Vagina (tissue), 2 donors: ENCODE measurements at regions not wholly inside any gene's neighbourhood (a gene's known extent, or its start where the extent isn't known, plus 50 kb on each side); places are given as distances from the start of the nearest gene placed in this dataset.

ENCODE experiments used
- DNase-seq, 2 donors: peaks; one replicate each; pipeline ENCODE4 v3.0.0-alpha.2; 2017; ENCODE audit errors: extremely low spot score in 2 of 2
- H3K27ac ChIP-seq: fragments of 200-600 bp; sonication (generic); one replicate; pipeline ENCODE4 v1.5.1; 2019
- H3K27me3 ChIP-seq: fragments of 200-600 bp; sonication (generic); one replicate; pipeline ENCODE4 v1.5.1; 2019
- H3K36me3 ChIP-seq, 2 donors: fragments of 200-600 bp; sonication (generic); one replicate each; pipeline ENCODE4 v1.5.1; 2017 to 2019
- H3K4me1 ChIP-seq: fragments of 200-600 bp; sonication (generic); one replicate; pipeline ENCODE4 v1.5.1; 2019
- H3K4me3 ChIP-seq, 2 donors: fragments of 200-600 bp; sonication (generic); 1 replicate in 1 of 2; 2 replicates in 1 of 2; pipeline ENCODE4 v1.5.1; 2016 to 2019
- H3K9me3 ChIP-seq: fragments of 200-600 bp; sonication (generic); one replicate; pipeline ENCODE4 v1.5.1; 2019
- CTCF ChIP-seq, 3 experiments: fragments of 450-650 bp in 2 of 3; fragments of 200-600 bp in 1 of 3; sonication (generic) in 1 of 3; IDR thresholded peaks; one replicate each; pipeline ENCODE4 v1.5.1; 2017 to 2019; ENCODE audit warnings: antibody characterized with exemption in 3 of 3, mild to moderate bottlenecking in 2 of 3, moderate library complexity in 2 of 3
- POLR2A ChIP-seq, 2 donors: fragments of 450-650 bp; IDR thresholded peaks; one replicate each; pipeline ENCODE4 v1.6.1; 2017; ENCODE audit warnings: antibody characterized with exemption in 2 of 2, mild to moderate bottlenecking in 2 of 2, moderate library complexity in 2 of 2
- POLR2AphosphoS5 ChIP-seq, 2 donors: sonication (generic); formaldehyde crosslinking; IDR thresholded peaks; one replicate each; pipeline ENCODE4 v1.9.0; 2017; ENCODE audit warnings: antibody characterized with exemption in 2 of 2, mild to moderate bottlenecking in 2 of 2, low read depth in 1 of 2; ENCODE audit not compliant: insufficient read depth in 1 of 2
- intact Hi-C: fragments of 100-400 bp; cut with DNase I; formaldehyde crosslinking; loops from one replicate; pipeline ENCODE4 v1.15.1; 2023

GRCh38 chr1:112319371-112320040 lies 76.5 kb upstream of the CTTNBP2NL start:
- intact Hi-C loops, result no loop called here
- Histone ChIP-seq H3K4me1 (peaks cover 28% of the 10 kb centered on the region), H3K9me3 (no peaks in the 10 kb centered on the region), H3K27me3 (no peaks in the 10 kb centered on the region), H3K36me3 (no peaks in the 10 kb centered on the region), H3K27ac (no peak overlapping the region), H3K4me3 (no peak overlapping the region)
- DNase-seq, result no peak
- TF ChIP-seq POLR2AphosphoS5 (IDR thresholded peaks at IDR 0.05; ENCODE audit: insufficient read depth in 1 of 2, low read depth in 1 of 2) (no peak), POLR2A (IDR thresholded peaks at IDR 0.05) (no peak)

GRCh38 chr1:112320058-112320457 lies 76.0 kb upstream of the CTTNBP2NL start:
- Histone ChIP-seq H3K4me3 (no peak overlapping the region), H3K27ac (no peak overlapping the region), H3K4me1 (peaks cover 28% of the 10 kb centered on the region), H3K36me3 (no peaks in the 10 kb centered on the region), H3K9me3 (no peaks in the 10 kb centered on the region), H3K27me3 (no peaks in the 10 kb centered on the region)
- TF ChIP-seq CTCF (IDR thresholded peaks at IDR 0.05) (no peak), POLR2AphosphoS5 (IDR thresholded peaks at IDR 0.05; ENCODE audit: insufficient read depth in 1 of 2, low read depth in 1 of 2) (no peak)
- no peak for DNase-seq
- intact Hi-C loops, result no loop called here

GRCh38 chr1:112322018-112322417 lies 74.0 kb upstream of the CTTNBP2NL start:
- no peaks in the 10 kb centered on the region for H3K36me3 ChIP-seq

GRCh38 chr1:112322983-112323678 lies 72.9 kb upstream of the CTTNBP2NL start:
- Histone ChIP-seq H3K9me3 (no peaks in the 10 kb centered on the region), H3K4me3 (no peak overlapping the region), H3K4me1 (peaks cover 9% of the 10 kb centered on the region), H3K36me3 (no peaks in the 10 kb centered on the region), H3K27me3 (no peaks in the 10 kb centered on the region), H3K27ac (no peak overlapping the region)
- no peak for TF ChIP-seq POLR2AphosphoS5 (IDR thresholded peaks at IDR 0.05; ENCODE audit: insufficient read depth in 1 of 2, low read depth in 1 of 2)
- no peak for TF ChIP-seq CTCF (IDR thresholded peaks at IDR 0.05)
- no peak for TF ChIP-seq POLR2A (IDR thresholded peaks at IDR 0.05)
- intact Hi-C loops, result no loop called here
- DNase-seq, result no peak

More at GRCh38 chr1:112322018-112322417, 74.0 kb upstream of the CTTNBP2NL start:
- no peaks in the 10 kb centered on the region for H3K9me3 ChIP-seq
- H3K27me3 ChIP-seq, result no peaks in the 10 kb centered on the region
- peaks cover 20% of the 10 kb centered on the region for H3K4me1 ChIP-seq
- no peak for DNase-seq
- no peak overlapping the region for H3K27ac ChIP-seq
- intact Hi-C loops, result no loop called here
- H3K4me3 ChIP-seq, result no peak overlapping the region
- TF ChIP-seq POLR2AphosphoS5 (IDR thresholded peaks at IDR 0.05; ENCODE audit: insufficient read depth in 1 of 2, low read depth in 1 of 2) (no peak), CTCF (IDR thresholded peaks at IDR 0.05) (no peak), POLR2A (IDR thresholded peaks at IDR 0.05) (no peak)

GRCh38 chr1:112325504-112325903 lies 70.5 kb upstream of the CTTNBP2NL start:
- Histone ChIP-seq H3K4me1 (no peaks in the 10 kb centered on the region), H3K27ac (no peak overlapping the region), H3K36me3 (no peaks in the 10 kb centered on the region), H3K27me3 (no peaks in the 10 kb centered on the region), H3K4me3 (no peak overlapping the region), H3K9me3 (no peaks in the 10 kb centered on the region)
- DNase-seq, result no peak
- TF ChIP-seq CTCF (IDR thresholded peaks at IDR 0.05) (no peak), POLR2A (IDR thresholded peaks at IDR 0.05) (no peak), POLR2AphosphoS5 (IDR thresholded peaks at IDR 0.05; ENCODE audit: insufficient read depth in 1 of 2, low read depth in 1 of 2) (no peak)
- intact Hi-C loops, result no loop called here
